OCI-LY7 (cell line): ENCODE measurements at regions not wholly inside any gene's neighbourhood (a gene's known extent, or its start where the extent isn't known, plus 50 kb on each side); places are given as distances from the start of the nearest gene placed in this dataset.

Experiments
- BruUV-seq: library from RNA; stranded (reverse); fragments of 400-500 nt; replicated peaks from 2 replicates; lab custom pipeline; 2021; lab: Mats Ljungman, UMichigan
- CTCF ChIA-PET: fragments of 300-600 bp; sonication (Branson Sonifier 250); formaldehyde crosslinking; loops from one replicate; lab custom pipeline; 2022; ENCODE audit warnings: antibody characterized with exemption; ENCODE audit not compliant: unreplicated experiment; lab: Charles Lee
- POLR2A ChIA-PET: fragments of 300-600 bp; sonication (Branson Sonifier 250); formaldehyde crosslinking; loops from one replicate; lab custom pipeline; 2022; ENCODE audit warnings: antibody characterized with exemption; lab: Charles Lee
- DNase-seq: peaks from one replicate; pipeline ENCODE4 v3.0.0-alpha.2; 2015; ENCODE audit warnings: low spot score
- H2AFZ ChIP-seq: fragments of 200-600 bp; sonication (generic), shearing (Covaris generic); 2 replicates; pipeline ENCODE4 v1.6.1; 2014; ENCODE audit warnings: mild to moderate bottlenecking, antibody characterized with exemption, low read length, moderate library complexity
- H3K27ac ChIP-seq: fragments of 200-600 bp; sonication (generic); 2 replicates; pipeline ENCODE4 v1.5.1; 2014; ENCODE audit warnings: mixed run types, low read depth, mild to moderate bottlenecking, moderate library complexity, low read length, inconsistent platforms; ENCODE audit not compliant: poor library complexity, severe bottlenecking
- H3K36me3 ChIP-seq: fragments of 200-600 bp; sonication (generic); 2 replicates; pipeline ENCODE4 v1.6.1; 2014; ENCODE audit warnings: mild to moderate bottlenecking, antibody characterized with exemption, low read length, moderate library complexity, mixed read lengths; ENCODE audit not compliant: insufficient read depth
- H3K4me1 ChIP-seq: fragments of 200-600 bp; sonication (generic); 2 replicates; pipeline ENCODE4 v1.5.1; 2014; ENCODE audit warnings: mild to moderate bottlenecking, low read length; ENCODE audit not compliant: insufficient read depth, poor library complexity, severe bottlenecking
- H3K4me2 ChIP-seq: fragments of 200-600 bp; sonication (generic); 2 replicates; pipeline ENCODE4 v1.6.1; 2014; ENCODE audit warnings: mild to moderate bottlenecking, low read length
- H3K4me3 ChIP-seq: fragments of 200-600 bp; sonication (generic); 2 replicates; pipeline ENCODE4 v1.5.1; 2014; ENCODE audit warnings: mild to moderate bottlenecking, low read depth, low read length; ENCODE audit not compliant: poor library complexity, severe bottlenecking
- H3K79me2 ChIP-seq: fragments of 200-600 bp; sonication (generic); 2 replicates; pipeline ENCODE4 v1.6.1; 2016; ENCODE audit warnings: low read depth, mild to moderate bottlenecking, low read length, moderate library complexity, mixed read lengths; ENCODE audit not compliant: insufficient read depth
- H3K9me2 ChIP-seq: fragments of 200-600 bp; sonication (generic); 2 replicates; pipeline ENCODE4 v1.6.1; 2016; ENCODE audit warnings: mild to moderate bottlenecking, low read length, mixed read lengths; ENCODE audit not compliant: insufficient read depth
- H3K9me3 ChIP-seq: fragments of 200-600 bp; sonication (generic); 2 replicates; pipeline ENCODE4 v1.6.1; 2014; ENCODE audit warnings: mild to moderate bottlenecking, mixed run types, low read length, mixed read lengths
- H4K20me1 ChIP-seq: fragments of 200-600 bp; sonication (generic); 2 replicates; pipeline ENCODE4 v1.6.1; 2014; ENCODE audit warnings: mild to moderate bottlenecking, antibody characterized with exemption, low read length, moderate library complexity, mixed read lengths; ENCODE audit not compliant: insufficient read depth
- EZH2phosphoT487 ChIP-seq: fragments of 200-600 bp; sonication (generic); IDR thresholded peaks from 2 replicates; pipeline ENCODE4 v1.6.1; 2018; ENCODE audit warnings: low read depth, borderline replicate concordance, mild to moderate bottlenecking, mixed run types, antibody characterized with exemption, low read length, moderate library complexity, mixed read lengths
- intact Hi-C: fragments of 100-400 bp; cut with micrococcal nuclease; formaldehyde crosslinking; loops from one replicate; pipeline ENCODE4 v1.10.0; 2022; ENCODE audit not compliant: unreplicated experiment
- TF ChIP-seq, protein P1 (sequence below): fragments of 200-600 bp; sonication (generic); conservative IDR thresholded peaks from 2 replicates; pipeline ENCODE4 v1.5.1; 2014; ENCODE audit warnings: mild to moderate bottlenecking, antibody characterized with exemption, low read length, moderate library complexity, mixed read lengths

DNA sequence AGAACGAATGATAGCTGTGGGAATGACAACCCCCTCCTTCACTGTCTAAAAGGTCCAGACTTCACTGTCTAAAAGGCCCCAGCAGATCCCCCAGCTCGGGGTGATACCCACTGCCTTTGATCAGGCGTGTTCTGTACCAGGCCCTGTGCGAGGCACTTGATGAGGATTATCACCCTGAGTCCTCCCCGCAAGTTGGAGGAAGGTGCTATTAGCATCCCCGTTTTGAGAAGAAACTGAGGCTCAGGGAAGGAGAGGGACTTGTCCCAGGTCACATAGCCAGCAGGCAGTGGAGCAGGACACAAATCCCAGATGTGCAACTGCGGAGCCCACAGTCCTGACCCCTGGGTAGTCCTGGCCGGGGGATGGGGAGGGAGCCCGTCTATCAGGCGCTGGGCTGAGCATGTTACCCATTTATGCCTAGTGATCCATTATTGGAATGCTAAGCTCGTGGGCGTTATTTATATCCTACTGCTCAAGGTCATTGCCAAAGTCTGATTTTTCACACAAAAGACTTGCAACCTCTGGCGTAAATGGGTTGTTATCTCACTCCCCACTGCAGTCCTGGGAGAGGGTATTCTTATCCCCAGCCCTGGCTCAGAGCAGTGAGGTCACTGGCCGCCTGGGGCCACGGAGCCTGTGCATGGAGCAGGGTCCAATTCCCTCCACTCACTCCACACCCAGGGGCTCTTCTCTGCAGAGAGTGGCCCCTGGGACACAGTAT is 722.2 kb downstream of the MATN1 start:
- H3K4me1 ChIP-seq = no peaks in the 10 kb centered on the region
- H3K36me3 ChIP-seq = no peaks in the 10 kb centered on the region
- no peak for DNase-seq
- no peak overlapping the region for H2AFZ ChIP-seq
- no peaks in the 10 kb centered on the region for H3K9me2 ChIP-seq
- no peaks in the 10 kb centered on the region for H4K20me1 ChIP-seq
- H3K4me3 ChIP-seq = no peak overlapping the region
- H3K9me3 ChIP-seq = no peaks in the 10 kb centered on the region
- no peak overlapping the region for H3K27ac ChIP-seq
- no TSS peak for BruUV-seq
- ChIA-PET CTCF (no interaction called here), POLR2A (no interaction called here)
- intact Hi-C loops = no loop called here
- no peaks in the 10 kb centered on the region for H3K79me2 ChIP-seq
- TF ChIP-seq, protein P1, sequence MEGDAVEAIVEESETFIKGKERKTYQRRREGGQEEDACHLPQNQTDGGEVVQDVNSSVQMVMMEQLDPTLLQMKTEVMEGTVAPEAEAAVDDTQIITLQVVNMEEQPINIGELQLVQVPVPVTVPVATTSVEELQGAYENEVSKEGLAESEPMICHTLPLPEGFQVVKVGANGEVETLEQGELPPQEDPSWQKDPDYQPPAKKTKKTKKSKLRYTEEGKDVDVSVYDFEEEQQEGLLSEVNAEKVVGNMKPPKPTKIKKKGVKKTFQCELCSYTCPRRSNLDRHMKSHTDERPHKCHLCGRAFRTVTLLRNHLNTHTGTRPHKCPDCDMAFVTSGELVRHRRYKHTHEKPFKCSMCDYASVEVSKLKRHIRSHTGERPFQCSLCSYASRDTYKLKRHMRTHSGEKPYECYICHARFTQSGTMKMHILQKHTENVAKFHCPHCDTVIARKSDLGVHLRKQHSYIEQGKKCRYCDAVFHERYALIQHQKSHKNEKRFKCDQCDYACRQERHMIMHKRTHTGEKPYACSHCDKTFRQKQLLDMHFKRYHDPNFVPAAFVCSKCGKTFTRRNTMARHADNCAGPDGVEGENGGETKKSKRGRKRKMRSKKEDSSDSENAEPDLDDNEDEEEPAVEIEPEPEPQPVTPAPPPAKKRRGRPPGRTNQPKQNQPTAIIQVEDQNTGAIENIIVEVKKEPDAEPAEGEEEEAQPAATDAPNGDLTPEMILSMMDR = no peak
- TF ChIP-seq EZH2phosphoT487 = no peak
- no peak overlapping the region for H3K4me2 ChIP-seq

GRCh38 chr1:30000266-30000665 is 723.1 kb downstream of the MATN1 start:
- TF ChIP-seq EZH2phosphoT487 = no peak
- TF ChIP-seq, protein P1 = no peak
- Histone ChIP-seq H2AFZ (no peak overlapping the region), H4K20me1 (no peaks in the 10 kb centered on the region), H3K9me2 (no peaks in the 10 kb centered on the region), H3K27ac (no peak overlapping the region), H3K79me2 (no peaks in the 10 kb centered on the region), H3K4me2 (no peak overlapping the region), H3K4me3 (no peak overlapping the region), H3K4me1 (no peaks in the 10 kb centered on the region), H3K36me3 (no peaks in the 10 kb centered on the region), H3K9me3 (no peaks in the 10 kb centered on the region)
- no TSS peak for BruUV-seq
- ChIA-PET CTCF (no interaction called here), POLR2A (no interaction called here)
- intact Hi-C loops = no loop called here
- DNase-seq = no peak

DNA sequence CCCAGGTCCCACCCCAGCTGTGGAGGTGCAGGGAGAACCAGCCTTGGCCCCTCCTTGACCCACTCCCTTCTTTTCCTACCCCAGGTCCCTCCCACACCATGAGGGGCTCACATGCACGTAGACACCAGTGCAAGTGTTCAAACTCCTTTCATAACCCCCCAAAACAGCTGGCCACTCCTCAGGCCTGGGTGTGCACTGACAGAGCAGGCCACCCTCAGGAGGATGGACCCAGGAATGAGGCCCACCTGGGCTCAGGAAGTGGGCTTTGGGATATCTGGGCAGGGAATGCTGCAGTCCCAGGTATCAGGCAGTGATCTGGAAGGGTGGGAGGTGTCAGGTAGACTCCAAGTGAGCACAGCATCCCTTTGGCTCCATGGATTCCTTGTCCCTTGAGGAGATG is 723.8 kb downstream of the MATN1 start:
- no TSS peak for BruUV-seq
- intact Hi-C loops = no loop called here

More for the DNA sequence above, 723.8 kb downstream of the MATN1 start:
- no peaks in the 10 kb centered on the region for H3K4me1 ChIP-seq
- no peaks in the 10 kb centered on the region for H3K9me3 ChIP-seq
- no peak overlapping the region for H3K4me2 ChIP-seq
- no peaks in the 10 kb centered on the region for H4K20me1 ChIP-seq
- DNase-seq = no peak
- no peak overlapping the region for H2AFZ ChIP-seq
- ChIA-PET CTCF (no interaction called here), POLR2A (no interaction called here)
- no peaks in the 10 kb centered on the region for H3K36me3 ChIP-seq
- TF ChIP-seq, protein P1 = no peak
- TF ChIP-seq EZH2phosphoT487 = no peak
- H3K9me2 ChIP-seq = no peaks in the 10 kb centered on the region
- H3K79me2 ChIP-seq = no peaks in the 10 kb centered on the region
- H3K27ac ChIP-seq = no peak overlapping the region
- H3K4me3 ChIP-seq = no peak overlapping the region
